ENCODE measurements at regions not wholly inside any gene's neighbourhood (a gene's known extent, or its start where the extent isn't known, plus 50 kb on each side); places are given as distances from the start of the nearest gene placed in this dataset.

- no peak for TF ChIP-seq CTCF (conservative IDR thresholded peaks at IDR 0.05; ENCODE audit: low read length)
- TF ChIP-seq EZH2phosphoT487 (IDR thresholded peaks at IDR 0.05; ENCODE audit: borderline replicate concordance), result no peak
- Histone ChIP-seq H4K20me1 (ENCODE audit: insufficient read depth, low read length, poor library complexity, severe bottlenecking) (no peaks in the 10 kb centered on the region), H3K9me3 (ENCODE audit: insufficient read depth, low read depth, low read length) (no peaks in the 10 kb centered on the region), H3K4me3 (ENCODE audit: low read length, poor library complexity, severe bottlenecking) (no peak overlapping the region), H3K4me1 (ENCODE audit: insufficient read depth, low read length, poor library complexity, severe bottlenecking) (no peaks in the 10 kb centered on the region), H3K9me2 (replicated peaks; ENCODE audit: low read depth, low read length) (0 out of 2 replicates have a peak, but pooled peaks cover 5% of the 10 kb centered on the region), H3K9ac (ENCODE audit: low read depth, low read length, poor library complexity, severe bottlenecking) (no peak overlapping the region), H3K79me2 (ENCODE audit: insufficient read depth, low read length) (no peaks in the 10 kb centered on the region), H3K36me3 (ENCODE audit: insufficient read depth, low read length) (no peaks in the 10 kb centered on the region), H2AFZ (ENCODE audit: low read length) (no peak overlapping the region), H3F3A (ENCODE audit: low read depth) (no peaks in the 10 kb centered on the region), H3K4me2 (ENCODE audit: low read depth, low read length, poor library complexity, severe bottlenecking) (no peak overlapping the region), H3K27me3 (ENCODE audit: insufficient read depth, low read length, poor library complexity, severe bottlenecking) (no peaks in the 10 kb centered on the region)
Measured at GRCh38 chr2:156165742-156166141, 166.8 kb downstream of the NR4A2 start.

GRCh38 chr2:156164091-156164720, 168.3 kb downstream of the NR4A2 start:
- no peak overlapping the region for H3K9ac ChIP-seq (ENCODE audit: low read depth, low read length, poor library complexity, severe bottlenecking)
- H3K4me1 ChIP-seq (ENCODE audit: insufficient read depth, low read length, poor library complexity, severe bottlenecking), result no peaks in the 10 kb centered on the region
- no peak overlapping the region for H3K4me2 ChIP-seq (ENCODE audit: low read depth, low read length, poor library complexity, severe bottlenecking)
- H3F3A ChIP-seq (ENCODE audit: low read depth), result no peaks in the 10 kb centered on the region
- H3K9me2 ChIP-seq (replicated peaks; ENCODE audit: low read depth, low read length), result 0 out of 2 replicates have a peak, but pooled peaks cover 5% of the 10 kb centered on the region
- H3K36me3 ChIP-seq (ENCODE audit: insufficient read depth, low read length), result no peaks in the 10 kb centered on the region
- H3K4me3 ChIP-seq (ENCODE audit: low read length, poor library complexity, severe bottlenecking), result no peak overlapping the region
- no peaks in the 10 kb centered on the region for H3K79me2 ChIP-seq (ENCODE audit: insufficient read depth, low read length)
- H4K20me1 ChIP-seq (ENCODE audit: insufficient read depth, low read length, poor library complexity, severe bottlenecking), result no peaks in the 10 kb centered on the region
- H2AFZ ChIP-seq (ENCODE audit: low read length), result no peak overlapping the region
- H3K27me3 ChIP-seq (ENCODE audit: insufficient read depth, low read length, poor library complexity, severe bottlenecking), result no peaks in the 10 kb centered on the region
- TF ChIP-seq CTCF (conservative IDR thresholded peaks at IDR 0.05; ENCODE audit: low read length) (no peak), EZH2phosphoT487 (IDR thresholded peaks at IDR 0.05; ENCODE audit: borderline replicate concordance) (no peak)
- H3K9me3 ChIP-seq (ENCODE audit: insufficient read depth, low read depth, low read length), result no peaks in the 10 kb centered on the region

GRCh38 chr2:156158808-156159207, 173.7 kb downstream of the NR4A2 start:
- no peaks in the 10 kb centered on the region for H3K79me2 ChIP-seq (ENCODE audit: insufficient read depth, low read length)
- TF ChIP-seq EZH2phosphoT487 (IDR thresholded peaks at IDR 0.05; ENCODE audit: borderline replicate concordance), result no peak
- no peak for TF ChIP-seq CTCF (conservative IDR thresholded peaks at IDR 0.05; ENCODE audit: low read length)
- no peaks in the 10 kb centered on the region for H3K27me3 ChIP-seq (ENCODE audit: insufficient read depth, low read length, poor library complexity, severe bottlenecking)
- H3K9me3 ChIP-seq (ENCODE audit: insufficient read depth, low read depth, low read length), result no peaks in the 10 kb centered on the region
- no peak overlapping the region for H3K4me3 ChIP-seq (ENCODE audit: low read length, poor library complexity, severe bottlenecking)
- no peaks in the 10 kb centered on the region for H3K9me2 ChIP-seq (replicated peaks; ENCODE audit: low read depth, low read length)
- H3K4me1 ChIP-seq (ENCODE audit: insufficient read depth, low read length, poor library complexity, severe bottlenecking), result no peaks in the 10 kb centered on the region
- no peaks in the 10 kb centered on the region for H3F3A ChIP-seq (ENCODE audit: low read depth)
- H2AFZ ChIP-seq (ENCODE audit: low read length), result no peak overlapping the region
- H3K9ac ChIP-seq (ENCODE audit: low read depth, low read length, poor library complexity, severe bottlenecking), result no peak overlapping the region
- no peak overlapping the region for H3K4me2 ChIP-seq (ENCODE audit: low read depth, low read length, poor library complexity, severe bottlenecking)
- H4K20me1 ChIP-seq (ENCODE audit: insufficient read depth, low read length, poor library complexity, severe bottlenecking), result no peaks in the 10 kb centered on the region
- H3K36me3 ChIP-seq (ENCODE audit: insufficient read depth, low read length), result no peaks in the 10 kb centered on the region
